ENCODE measurements at regions not wholly inside any gene's neighbourhood (a gene's known extent, or its start where the extent isn't known, plus 50 kb on each side); places are given as distances from the start of the nearest gene placed in this dataset.

DNA sequence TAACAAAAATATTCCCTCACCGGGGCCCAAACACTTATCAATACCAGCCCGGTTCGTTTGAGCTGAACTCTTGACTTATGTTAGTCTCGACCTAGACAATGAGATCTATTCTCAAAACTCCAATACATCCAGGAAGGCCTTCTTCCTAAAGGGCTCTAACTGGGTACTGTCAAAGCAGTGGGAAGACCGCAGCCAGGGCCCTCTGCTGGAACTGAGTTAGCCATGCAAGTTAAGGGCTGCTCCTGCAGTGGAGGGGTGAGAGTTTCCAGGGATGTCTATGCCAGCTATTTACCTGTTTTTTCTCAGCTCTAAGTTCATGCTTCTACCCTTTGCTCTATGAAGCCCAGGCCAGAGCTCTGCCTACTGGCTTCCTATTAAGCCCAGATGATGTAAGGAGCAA lies 348.8 kb downstream of the GXYLT1 start:
- TF ChIP-seq, protein P1, sequence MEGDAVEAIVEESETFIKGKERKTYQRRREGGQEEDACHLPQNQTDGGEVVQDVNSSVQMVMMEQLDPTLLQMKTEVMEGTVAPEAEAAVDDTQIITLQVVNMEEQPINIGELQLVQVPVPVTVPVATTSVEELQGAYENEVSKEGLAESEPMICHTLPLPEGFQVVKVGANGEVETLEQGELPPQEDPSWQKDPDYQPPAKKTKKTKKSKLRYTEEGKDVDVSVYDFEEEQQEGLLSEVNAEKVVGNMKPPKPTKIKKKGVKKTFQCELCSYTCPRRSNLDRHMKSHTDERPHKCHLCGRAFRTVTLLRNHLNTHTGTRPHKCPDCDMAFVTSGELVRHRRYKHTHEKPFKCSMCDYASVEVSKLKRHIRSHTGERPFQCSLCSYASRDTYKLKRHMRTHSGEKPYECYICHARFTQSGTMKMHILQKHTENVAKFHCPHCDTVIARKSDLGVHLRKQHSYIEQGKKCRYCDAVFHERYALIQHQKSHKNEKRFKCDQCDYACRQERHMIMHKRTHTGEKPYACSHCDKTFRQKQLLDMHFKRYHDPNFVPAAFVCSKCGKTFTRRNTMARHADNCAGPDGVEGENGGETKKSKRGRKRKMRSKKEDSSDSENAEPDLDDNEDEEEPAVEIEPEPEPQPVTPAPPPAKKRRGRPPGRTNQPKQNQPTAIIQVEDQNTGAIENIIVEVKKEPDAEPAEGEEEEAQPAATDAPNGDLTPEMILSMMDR (IDR thresholded peaks at IDR 0.05; ENCODE audit: low read depth, low read length, poor library complexity, severe bottlenecking), result no peak
- no peak for TF ChIP-seq EZH2phosphoT487 (IDR thresholded peaks at IDR 0.05; ENCODE audit: borderline replicate concordance, low read length)

Measured in DOHH2 (cell line).